Hepatocyte (in vitro differentiated cells): ENCODE measurements at regions not wholly inside any gene's neighbourhood (a gene's known extent, or its start where the extent isn't known, plus 50 kb on each side); places are given as distances from the start of the nearest gene placed in this dataset.

Experiments
- CTCF ChIP-seq: fragments of 200-600 bp; sonication (generic); IDR thresholded peaks from 2 replicates; pipeline ENCODE4 v1.5.1; 2016; ENCODE audit warnings: antibody characterized with exemption, mild to moderate bottlenecking; ENCODE audit not compliant: poor library complexity
- EZH2phosphoT487 ChIP-seq: fragments of 200-600 bp; sonication (generic); IDR thresholded peaks from one replicate; pipeline ENCODE4 v1.6.1; 2018; ENCODE audit warnings: antibody characterized with exemption, mild to moderate bottlenecking, low read depth, moderate library complexity; ENCODE audit not compliant: unreplicated experiment, severe bottlenecking

GRCh38 chr6:119739769-119740168 is 390.2 kb upstream of the MAN1A1 start:
- no peak for TF ChIP-seq CTCF
- TF ChIP-seq EZH2phosphoT487, result no peak
